Epithelial cell of prostate (primary cell): ENCODE measurements at regions not wholly inside any gene's neighbourhood (a gene's known extent, or its start where the extent isn't known, plus 50 kb on each side); places are given as distances from the start of the nearest gene placed in this dataset.
A peak's percentile ranks its signal among the peaks of the same experiment; 100 is the strongest.

Source experiments
- DNase-seq: peaks from one replicate; pipeline ENCODE4 v3.0.0-alpha.2; 2011; ENCODE audit warnings: low read depth, low spot score
- H3K27ac ChIP-seq: fragments of 450-650 bp; 2 replicates; pipeline ENCODE4 v1.5.1; 2017; ENCODE audit warnings: mild to moderate bottlenecking

- no peak for DNase-seq
Observed at GRCh38 chr6:138688580-138688979, 85.0 kb upstream of the CCDC28A start.

GRCh38 chr6:138689849-138690248, 83.7 kb upstream of the CCDC28A start:
- peak; percentile 16 for DNase-seq
- peak overlapping the region; percentile 94 for H3K27ac ChIP-seq

More at GRCh38 chr6:138688580-138688979, 85.0 kb upstream of the CCDC28A start:
- H3K27ac ChIP-seq, result no peak overlapping the region

DNA sequence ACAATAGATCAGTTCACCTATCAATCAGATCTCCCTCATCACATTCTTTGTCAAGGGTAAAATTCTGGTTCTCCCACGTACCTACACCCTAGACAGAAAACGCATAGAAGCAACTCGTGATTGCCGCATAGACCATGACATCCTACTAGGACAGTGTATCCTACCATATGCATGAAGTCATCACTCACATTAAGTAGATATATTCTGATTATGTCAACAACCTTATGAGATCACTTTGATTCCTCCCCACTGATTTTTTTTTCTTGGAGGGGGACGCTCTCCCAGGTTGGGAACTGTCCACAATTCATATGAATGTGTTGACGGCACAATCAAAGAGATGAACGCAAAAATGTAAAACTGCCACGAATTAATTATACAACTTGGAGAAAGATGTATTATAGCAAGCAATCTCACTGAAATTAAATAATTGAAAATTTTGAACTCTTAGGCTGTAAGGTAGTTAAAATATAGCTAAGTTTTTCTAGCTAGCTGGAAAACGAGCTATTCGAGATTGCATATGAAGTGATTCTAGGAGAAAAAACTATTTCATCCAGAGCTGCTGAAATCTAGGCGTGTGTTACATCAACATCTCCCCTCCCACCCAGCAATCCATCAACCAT, 82.5 kb upstream of the CCDC28A start:
- H3K27ac ChIP-seq, result peak overlapping the region; percentile 94
- DNase-seq, result no peak

DNA sequence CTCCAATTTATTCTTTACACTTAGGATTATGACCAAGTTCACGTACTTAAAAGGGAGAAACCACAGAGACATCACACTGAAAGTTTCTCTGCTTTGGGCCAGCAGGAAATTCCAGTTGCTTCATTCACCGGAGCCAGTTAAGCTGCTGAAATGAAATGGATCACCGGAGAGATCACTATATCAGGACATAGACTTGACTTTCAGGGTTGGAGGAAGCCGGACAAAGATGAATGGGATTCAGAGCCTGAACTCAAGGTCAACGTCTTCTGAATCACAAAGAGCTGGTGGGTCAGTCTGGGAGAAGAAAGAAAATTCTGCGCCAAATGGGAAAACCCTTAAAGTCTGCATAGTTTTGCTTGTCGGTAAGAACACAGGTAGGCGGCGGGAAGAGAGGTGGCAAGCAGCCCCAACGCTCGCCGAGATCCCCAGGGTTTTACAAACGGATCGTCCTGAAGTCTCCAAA, 81.9 kb upstream of the CCDC28A start:
- peak; percentile 34 for DNase-seq
- H3K27ac ChIP-seq, result peak overlapping the region; percentile 94

DNA sequence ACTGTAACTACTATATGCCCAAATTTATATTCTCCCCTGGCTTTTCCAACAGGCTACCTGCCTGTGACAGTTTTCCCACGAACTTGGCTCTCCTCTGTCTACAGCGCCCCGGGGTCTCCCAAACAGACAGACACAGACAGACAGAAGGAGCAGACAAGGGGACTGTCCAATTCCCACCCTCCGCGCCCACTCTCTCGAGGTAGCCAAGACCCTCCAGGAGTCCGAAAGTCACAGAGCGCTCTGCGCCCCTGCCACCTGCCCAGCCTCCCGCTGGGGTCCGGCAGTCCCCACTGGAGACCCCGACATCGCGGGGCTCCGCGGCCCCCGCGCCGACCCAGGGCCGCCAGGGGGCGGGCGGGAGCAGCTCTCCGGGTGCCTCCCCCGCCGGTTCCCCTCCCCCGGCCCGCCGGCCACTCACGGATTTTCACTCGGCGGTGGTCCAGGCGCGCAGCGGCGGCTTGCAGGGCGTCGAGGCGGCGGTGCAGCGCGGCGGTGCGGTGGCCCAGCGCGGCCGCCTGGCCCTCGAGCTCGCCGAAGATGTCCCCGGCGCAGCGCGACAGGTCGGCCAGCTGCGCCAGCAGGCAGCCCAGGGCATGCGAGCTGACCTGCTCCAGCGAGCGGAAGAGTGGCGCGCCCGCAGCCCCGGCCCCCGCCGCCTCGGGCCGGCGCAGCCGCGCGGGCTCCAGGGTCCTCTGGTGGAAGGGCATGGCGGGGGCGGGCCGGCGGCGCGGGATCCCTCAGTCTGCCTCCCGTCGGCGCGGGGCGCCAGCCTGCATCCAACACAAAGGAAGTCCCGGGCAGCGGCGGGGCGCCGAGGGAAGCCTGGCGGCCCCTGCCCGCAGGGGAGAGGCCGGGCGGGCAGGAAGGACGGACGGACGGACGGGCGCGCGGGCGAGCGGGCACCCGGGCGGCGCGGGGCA, 81.3 kb upstream of the CCDC28A start:
- H3K27ac ChIP-seq, result peak overlapping the region; percentile 94
- no peak for DNase-seq

- DNase-seq, result peak; percentile 39
- H3K27ac ChIP-seq, result peak overlapping the region; percentile 94
Observed at GRCh38 chr6:138692978-138693909, 80.3 kb upstream of the CCDC28A start.

DNA sequence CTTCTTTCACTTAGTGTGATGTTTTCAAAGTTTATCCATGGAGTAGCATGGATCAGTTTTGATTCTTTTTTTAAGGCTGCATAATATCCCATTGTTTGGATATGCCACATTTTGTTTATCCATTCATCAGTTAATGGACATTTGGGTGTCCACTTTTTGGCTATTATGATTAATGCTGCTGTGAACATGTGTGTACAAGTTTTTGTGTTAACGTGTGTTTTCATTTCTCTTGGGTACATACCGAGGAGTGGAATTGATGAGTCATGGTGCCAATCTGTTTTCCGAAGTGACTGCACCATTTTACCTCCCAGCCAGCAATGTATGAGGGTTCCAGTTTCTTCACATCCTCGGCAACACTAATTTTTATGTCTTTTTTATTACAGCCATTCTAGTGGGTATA, 78.4 kb upstream of the CCDC28A start:
- DNase-seq, result peak; percentile 34
- H3K27ac ChIP-seq, result no peak overlapping the region

DNA sequence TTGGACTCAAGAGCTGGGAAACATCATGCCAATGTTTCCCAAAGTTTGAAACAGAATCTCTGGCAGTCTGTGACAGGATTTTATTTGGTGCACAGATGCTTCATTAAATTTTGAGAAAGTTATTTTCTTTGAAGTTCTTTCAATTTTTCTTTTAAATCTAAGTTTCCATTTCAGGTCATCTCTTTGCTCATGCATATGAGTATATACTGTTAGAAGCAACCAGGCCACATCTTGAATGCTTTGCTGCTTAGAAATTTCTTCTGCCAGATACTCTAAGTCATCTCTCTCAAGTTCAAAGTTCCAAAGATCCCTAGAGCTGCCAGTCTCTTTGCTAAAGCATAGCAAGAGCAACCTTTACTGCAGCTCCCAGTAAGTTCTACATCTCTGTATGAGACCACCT, 59.1 kb upstream of the CCDC28A start:
- no peak overlapping the region for H3K27ac ChIP-seq

GRCh38 chr6:138716013-138716412, 57.6 kb upstream of the CCDC28A start:
- no peak overlapping the region for H3K27ac ChIP-seq
- DNase-seq, result no peak

More for the DNA sequence above, 59.1 kb upstream of the CCDC28A start:
- DNase-seq, result no peak

- DNase-seq, result no peak
- H3K27ac ChIP-seq, result no peak overlapping the region
Observed at GRCh38 chr6:138716971-138717665, 56.5 kb upstream of the CCDC28A start.

- no peak overlapping the region for H3K27ac ChIP-seq
- no peak for DNase-seq
Observed at GRCh38 chr6:138719011-138719635, 54.4 kb upstream of the CCDC28A start.

DNA sequence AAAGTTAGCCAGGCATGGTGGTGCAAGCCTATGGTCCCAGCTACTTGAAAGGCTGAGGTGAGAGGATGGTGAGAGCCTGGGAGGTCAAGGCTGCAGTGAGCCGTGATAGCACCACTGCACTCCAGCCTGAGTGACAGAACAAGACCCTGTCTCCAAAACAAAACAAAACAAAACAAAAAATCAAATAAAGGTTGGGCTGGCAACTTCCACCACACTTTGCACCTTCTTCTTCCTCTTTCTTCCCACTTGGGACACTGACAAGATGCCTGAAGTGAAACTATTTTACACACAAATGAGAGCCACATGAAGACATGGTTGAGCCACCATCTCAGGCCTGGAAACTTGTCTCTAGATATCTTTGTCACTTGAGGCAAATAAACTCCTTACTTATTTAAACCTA, 53.8 kb upstream of the CCDC28A start:
- no peak for DNase-seq
- H3K27ac ChIP-seq, result no peak overlapping the region

DNA sequence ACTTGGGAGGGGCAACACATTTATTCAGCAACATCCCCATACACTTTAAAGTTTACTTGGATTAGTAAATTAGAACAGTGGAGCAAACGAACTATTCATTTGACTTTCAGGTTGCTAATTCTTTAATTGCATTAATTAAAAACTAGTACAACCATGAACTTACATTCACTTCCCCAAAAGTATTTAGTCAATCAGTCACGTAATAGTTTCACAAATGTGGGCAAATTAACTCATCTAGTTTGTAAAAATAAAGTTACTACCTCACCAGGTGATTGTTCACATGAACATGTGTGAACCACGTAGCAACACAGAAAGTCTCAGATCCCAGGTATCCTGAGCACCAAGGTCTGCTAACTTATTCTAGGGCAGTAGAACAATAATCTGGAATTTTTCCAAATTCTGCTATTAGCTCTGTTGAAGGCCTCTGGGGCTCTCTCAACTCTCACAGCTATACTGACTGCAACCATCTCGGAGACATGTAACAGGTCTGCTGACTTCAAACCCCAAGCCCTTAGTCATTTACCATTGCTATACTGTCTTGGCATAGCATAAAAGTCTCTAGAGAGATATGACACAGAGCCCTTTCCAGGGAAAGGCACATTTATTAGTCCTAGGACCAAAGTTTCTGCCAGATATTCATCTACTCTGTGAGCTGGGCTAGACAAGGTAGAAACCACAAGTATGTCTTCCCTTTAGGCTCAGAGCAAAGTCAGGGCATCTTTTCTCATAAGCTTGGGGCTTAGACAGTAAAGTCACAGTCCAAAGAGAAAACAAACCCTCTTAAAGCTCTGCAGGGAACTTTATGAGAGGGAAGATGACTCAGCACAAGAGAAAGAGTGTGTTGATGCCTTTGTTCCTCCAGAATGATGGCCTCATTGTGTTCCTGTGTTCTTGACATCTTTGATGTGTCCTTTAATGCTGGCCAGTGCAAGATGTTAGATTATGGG, 50.9 kb upstream of the CCDC28A start:
- peak; percentile 46 for DNase-seq
- H3K27ac ChIP-seq, result peak overlapping the region; percentile 6
